ENCODE measurements at regions not wholly inside any gene's neighbourhood (a gene's known extent, or its start where the extent isn't known, plus 50 kb on each side); places are given as distances from the start of the nearest gene placed in this dataset.

DNA sequence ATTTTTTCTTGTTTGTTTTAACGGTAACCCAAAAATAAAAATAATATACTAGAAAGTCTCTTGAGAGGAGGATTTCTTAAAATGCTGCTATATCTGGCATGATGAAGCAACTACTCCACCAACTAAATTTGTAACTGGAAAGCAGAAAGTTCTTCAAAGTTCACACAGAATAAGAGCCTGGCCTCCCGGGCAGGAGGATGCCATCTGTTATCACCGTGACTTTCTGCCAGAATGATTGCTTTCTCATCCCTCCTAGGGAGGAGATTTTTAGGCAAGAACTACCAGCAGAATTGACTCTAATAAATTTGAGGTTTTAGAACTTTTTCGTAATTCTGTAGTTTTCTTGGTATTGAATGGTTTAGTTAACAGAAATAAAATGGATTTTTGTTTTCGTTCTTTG, 464.6 kb upstream of the ACTBL2 start:
- no peak overlapping the region for H3K4me3 ChIP-seq (ENCODE audit: low read depth, low read length)
- no peak for DNase-seq (ENCODE audit: low read depth, low spot score)
- ChIA-PET POLR2A (no interaction called here), CTCF (no interaction called here)
- TF ChIP-seq, protein P1, sequence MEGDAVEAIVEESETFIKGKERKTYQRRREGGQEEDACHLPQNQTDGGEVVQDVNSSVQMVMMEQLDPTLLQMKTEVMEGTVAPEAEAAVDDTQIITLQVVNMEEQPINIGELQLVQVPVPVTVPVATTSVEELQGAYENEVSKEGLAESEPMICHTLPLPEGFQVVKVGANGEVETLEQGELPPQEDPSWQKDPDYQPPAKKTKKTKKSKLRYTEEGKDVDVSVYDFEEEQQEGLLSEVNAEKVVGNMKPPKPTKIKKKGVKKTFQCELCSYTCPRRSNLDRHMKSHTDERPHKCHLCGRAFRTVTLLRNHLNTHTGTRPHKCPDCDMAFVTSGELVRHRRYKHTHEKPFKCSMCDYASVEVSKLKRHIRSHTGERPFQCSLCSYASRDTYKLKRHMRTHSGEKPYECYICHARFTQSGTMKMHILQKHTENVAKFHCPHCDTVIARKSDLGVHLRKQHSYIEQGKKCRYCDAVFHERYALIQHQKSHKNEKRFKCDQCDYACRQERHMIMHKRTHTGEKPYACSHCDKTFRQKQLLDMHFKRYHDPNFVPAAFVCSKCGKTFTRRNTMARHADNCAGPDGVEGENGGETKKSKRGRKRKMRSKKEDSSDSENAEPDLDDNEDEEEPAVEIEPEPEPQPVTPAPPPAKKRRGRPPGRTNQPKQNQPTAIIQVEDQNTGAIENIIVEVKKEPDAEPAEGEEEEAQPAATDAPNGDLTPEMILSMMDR (IDR thresholded peaks at IDR 0.05; ENCODE audit: insufficient read depth, low read length, missing control alignments) = no peak

DNA sequence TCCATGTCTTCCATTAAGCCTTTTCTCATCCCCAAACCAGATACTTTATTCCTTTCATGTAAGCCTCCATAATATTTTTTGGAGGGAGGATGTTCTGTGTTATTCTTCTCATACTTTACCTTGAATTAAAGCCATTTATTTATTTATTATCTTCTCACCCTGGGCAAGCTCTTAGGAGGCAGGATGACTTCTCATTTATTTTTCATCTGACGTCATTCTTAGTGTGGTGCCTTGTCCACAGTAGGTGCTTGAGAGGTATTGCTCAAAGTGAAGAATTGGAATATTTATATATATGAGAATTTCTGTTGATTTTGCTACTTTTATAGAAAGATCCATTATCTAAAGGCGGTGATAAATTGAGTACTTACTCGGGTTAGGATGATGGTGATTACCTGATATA, 458.3 kb upstream of the ACTBL2 start:
- no peak for DNase-seq (ENCODE audit: low read depth, low spot score)
- CTCF ChIA-PET = no interaction called here
- POLR2A ChIA-PET = no interaction called here
- TF ChIP-seq, protein P1 (IDR thresholded peaks at IDR 0.05; ENCODE audit: insufficient read depth, low read length, missing control alignments) = no peak
- H3K4me3 ChIP-seq (ENCODE audit: low read depth, low read length) = no peak overlapping the region

DNA sequence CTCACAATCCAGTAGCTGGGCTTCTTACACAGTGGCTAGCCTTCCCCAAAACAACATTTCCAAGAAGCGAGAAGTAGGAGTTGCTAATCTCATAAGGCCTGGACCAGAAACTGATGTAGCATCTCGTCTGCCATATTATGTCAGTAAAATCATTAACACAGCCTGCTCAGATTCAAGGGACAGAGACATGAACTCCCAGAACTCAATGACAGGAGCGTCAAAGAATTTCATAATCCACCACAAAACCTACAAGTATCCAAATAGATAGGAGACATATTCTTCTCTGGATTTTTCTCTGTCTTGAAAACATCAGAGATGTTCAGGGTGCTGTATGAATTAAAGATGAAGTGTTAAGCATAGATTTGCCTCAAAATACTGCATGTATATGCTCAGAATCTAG, 457.6 kb upstream of the ACTBL2 start:
- H3K4me3 ChIP-seq (ENCODE audit: low read depth, low read length) = no peak overlapping the region
- no peak for DNase-seq (ENCODE audit: low read depth, low spot score)
- TF ChIP-seq, protein P1 (IDR thresholded peaks at IDR 0.05; ENCODE audit: insufficient read depth, low read length, missing control alignments) = no peak
- ChIA-PET CTCF (no interaction called here), POLR2A (no interaction called here)

DNA sequence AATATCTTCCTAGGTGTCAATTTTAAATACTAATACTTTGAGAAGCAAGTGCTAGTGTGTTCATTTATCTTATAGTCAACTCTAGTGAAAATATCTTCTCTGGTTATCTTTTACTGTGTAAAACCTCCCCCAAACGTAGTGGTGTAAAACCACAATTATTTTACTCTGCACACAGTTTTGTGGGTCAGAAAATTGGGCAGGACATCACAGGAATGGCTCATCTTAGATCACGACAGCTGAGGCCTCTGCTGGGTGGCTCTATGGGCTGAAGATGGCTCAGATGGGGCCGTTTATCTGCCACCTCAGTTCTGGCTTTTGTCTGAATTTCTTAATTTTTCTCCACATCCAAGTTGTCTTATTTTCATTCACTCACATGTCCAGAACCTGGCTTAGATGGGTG, 457.2 kb upstream of the ACTBL2 start:
- DNase-seq (ENCODE audit: low read depth, low spot score) = no peak
- POLR2A ChIA-PET = no interaction called here
- CTCF ChIA-PET = no interaction called here
- H3K4me3 ChIP-seq (ENCODE audit: low read depth, low read length) = no peak overlapping the region
- TF ChIP-seq, protein P1 (IDR thresholded peaks at IDR 0.05; ENCODE audit: insufficient read depth, low read length, missing control alignments) = no peak

DNA sequence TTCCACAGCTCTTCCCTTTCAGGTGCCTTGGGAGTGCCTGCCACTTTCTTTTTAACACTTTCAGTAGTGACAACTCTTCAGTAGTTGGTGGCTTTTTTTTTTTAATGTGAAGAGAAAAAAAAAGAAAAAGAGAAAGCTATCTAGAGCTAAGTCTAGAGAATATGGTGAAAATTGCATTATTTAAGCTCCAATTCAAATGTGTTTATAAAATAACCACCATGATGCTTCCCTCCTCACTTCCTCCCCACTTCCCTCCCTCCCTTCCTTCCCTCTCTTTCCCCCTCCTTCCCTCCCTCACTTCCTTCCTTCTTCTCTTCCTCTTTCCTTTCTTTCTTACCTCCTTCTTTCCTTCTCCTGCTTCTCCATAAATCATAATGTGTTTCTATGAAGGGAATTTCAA, 456.7 kb upstream of the ACTBL2 start:
- TF ChIP-seq, protein P1 (IDR thresholded peaks at IDR 0.05; ENCODE audit: insufficient read depth, low read length, missing control alignments) = no peak
- no peak overlapping the region for H3K4me3 ChIP-seq (ENCODE audit: low read depth, low read length)
- DNase-seq (ENCODE audit: low read depth, low spot score) = no peak
- CTCF ChIA-PET = no interaction called here
- POLR2A ChIA-PET = no interaction called here

DNA sequence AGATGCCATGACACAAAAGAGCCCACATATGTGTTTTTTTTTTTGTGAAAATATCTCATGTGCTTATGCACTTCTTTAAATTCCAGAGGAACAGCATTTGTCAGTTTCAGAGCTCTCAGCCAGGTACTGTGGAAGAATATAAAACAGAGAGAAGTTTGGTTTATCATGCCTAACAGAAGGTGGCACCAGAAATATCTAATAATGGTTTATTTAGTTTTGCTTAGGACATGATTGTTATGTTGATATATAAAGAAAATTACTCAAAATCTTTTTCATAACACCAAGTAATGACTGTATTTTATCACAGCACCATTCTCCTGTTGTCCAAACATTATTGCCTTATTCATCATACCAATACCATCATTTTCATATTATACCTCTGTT, 455.6 kb upstream of the ACTBL2 start:
- POLR2A ChIA-PET = no interaction called here
- DNase-seq (ENCODE audit: low read depth, low spot score) = no peak
- TF ChIP-seq, protein P1 (IDR thresholded peaks at IDR 0.05; ENCODE audit: insufficient read depth, low read length, missing control alignments) = no peak
- no peak overlapping the region for H3K4me3 ChIP-seq (ENCODE audit: low read depth, low read length)
- CTCF ChIA-PET = interaction anchor here (0.6 kb wide), 1 partner anchor 128 kb away, joined by 3 read pairs; no protein-coding TSS in a partner anchor

Data from AG04449 (cell line).